ENCODE measurements at regions not wholly inside any gene's neighbourhood (a gene's known extent, or its start where the extent isn't known, plus 50 kb on each side); places are given as distances from the start of the nearest gene placed in this dataset.

GRCh38 chr18:75132098-75132870 lies 76.7 kb downstream of the PTGR3 start:
- TF ChIP-seq CTCF (conservative IDR thresholded peaks at IDR 0.05 in 1 of 2, IDR thresholded peaks at IDR 0.05 in 1 of 2; ENCODE audit: low read depth in 1 of 2, low read length in 2 of 2) (no peak), EZH2 (IDR thresholded peaks at IDR 0.05; ENCODE audit: low read length, missing control alignments) (no peak)

Measured in fibroblast of lung (primary cell).